Sigmoid colon (tissue), 6 donors: ENCODE measurements at regions not wholly inside any gene's neighbourhood (a gene's known extent, or its start where the extent isn't known, plus 50 kb on each side); places are given as distances from the start of the nearest gene placed in this dataset.
"Not testable (repeated sequence)": the region's sequence is repeated elsewhere in the genome, so short reads cannot be mapped to it uniquely, and the experiment has no call there.

Experiments
- DNase-seq: peaks from one replicate; pipeline ENCODE4 v3.0.0-alpha.2; 2019
- H3K27ac ChIP-seq, 4 donors: fragments of 200-600 bp; sonication (generic); one replicate each; pipeline ENCODE4 v1.5.1; 2016 to 2019; ENCODE audit warnings: mild to moderate bottlenecking in 1 of 4
- H3K27me3 ChIP-seq, 3 donors: fragments of 200-600 bp; sonication (generic); one replicate each; pipeline ENCODE4 v1.5.1; 2019; ENCODE audit warnings: mild to moderate bottlenecking in 1 of 3
- H3K36me3 ChIP-seq, 4 donors: fragments of 200-600 bp; sonication (generic); one replicate each; pipeline ENCODE4 v1.5.1; 2016 to 2019
- H3K4me1 ChIP-seq, 4 donors: fragments of 200-600 bp; sonication (generic); one replicate each; pipeline ENCODE4 v1.5.1; 2017 to 2019
- H3K4me3 ChIP-seq, 4 donors: fragments of 200-600 bp; sonication (generic); one replicate each; pipeline ENCODE4 v1.5.1; 2017 to 2019; ENCODE audit warnings: mild to moderate bottlenecking in 2 of 4, moderate library complexity in 1 of 4
- H3K9me3 ChIP-seq, 4 donors: fragments of 200-600 bp in 3 of 4; sonication (generic) in 3 of 4; one replicate each; pipeline versions ENCODE4 v1.5.1 to v1.6.1; 2013 to 2019
- EP300 ChIP-seq, 4 donors: sonication (generic); formaldehyde crosslinking; IDR thresholded peaks; one replicate each; pipeline ENCODE4 v1.6.1; 2017; ENCODE audit warnings: antibody characterized with exemption in 4 of 4
- POLR2A ChIP-seq, 2 donors: fragments of 450-650 bp; IDR thresholded peaks; one replicate each; pipeline ENCODE4 v1.6.1; 2016; ENCODE audit warnings: antibody characterized with exemption in 2 of 2, mild to moderate bottlenecking in 2 of 2, moderate library complexity in 2 of 2
- POLR2AphosphoS5 ChIP-seq, 4 donors: sonication (generic); formaldehyde crosslinking; IDR thresholded peaks; one replicate each; pipeline ENCODE4 v1.6.1; 2017; ENCODE audit warnings: antibody characterized with exemption in 4 of 4
- WGBS, 2 donors: extraction: QIAGEN DNeasy Blood & Tissue Kit; methylation state at CpG; one replicate each; pipeline ENCODE4 v1.1.7; 2013; 5-methylcytosine and 5-hydroxymethylcytosine counted together
- intact Hi-C: fragments of 100-400 bp; cut with DNase I; formaldehyde crosslinking; loops from one replicate; pipeline ENCODE4 v1.15.1; 2023
- TF ChIP-seq, protein P1 (sequence below), 4 experiments: fragments of 450-650 bp in 3 of 4; fragments of 200-600 bp in 1 of 4; IDR thresholded peaks; one replicate each; pipeline ENCODE4 v1.5.1; 2016 to 2019; ENCODE audit warnings: antibody characterized with exemption in 4 of 4, mild to moderate bottlenecking in 3 of 4, moderate library complexity in 2 of 4
- donor health status: healthy with polysubstance abuse.
- donor health status: healthy.

DNA sequence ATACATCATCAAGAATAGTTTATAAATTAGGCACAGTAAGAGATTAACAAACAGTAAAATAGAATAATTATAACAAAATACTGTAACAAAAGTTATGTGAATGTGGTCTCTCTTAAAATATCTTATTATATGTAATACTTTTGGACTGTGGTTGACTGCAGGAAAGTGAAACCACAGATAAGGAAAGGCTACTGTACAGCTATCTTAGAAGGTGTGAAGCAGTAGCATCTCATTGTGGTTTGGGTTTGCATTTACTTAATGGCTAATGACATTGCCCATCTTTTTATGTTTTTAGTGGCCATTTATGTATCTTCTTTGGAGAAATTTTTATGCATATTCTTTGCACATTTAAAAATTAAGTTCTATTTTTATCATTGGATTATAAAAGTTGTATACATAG lies 296.4 kb upstream of the MAGI2 start:
- TF ChIP-seq EP300 (IDR thresholded peaks at IDR 0.05) (no peak), POLR2AphosphoS5 (IDR thresholded peaks at IDR 0.05) (no peak), POLR2A (IDR thresholded peaks at IDR 0.05) (no peak)
- TF ChIP-seq, protein P1, sequence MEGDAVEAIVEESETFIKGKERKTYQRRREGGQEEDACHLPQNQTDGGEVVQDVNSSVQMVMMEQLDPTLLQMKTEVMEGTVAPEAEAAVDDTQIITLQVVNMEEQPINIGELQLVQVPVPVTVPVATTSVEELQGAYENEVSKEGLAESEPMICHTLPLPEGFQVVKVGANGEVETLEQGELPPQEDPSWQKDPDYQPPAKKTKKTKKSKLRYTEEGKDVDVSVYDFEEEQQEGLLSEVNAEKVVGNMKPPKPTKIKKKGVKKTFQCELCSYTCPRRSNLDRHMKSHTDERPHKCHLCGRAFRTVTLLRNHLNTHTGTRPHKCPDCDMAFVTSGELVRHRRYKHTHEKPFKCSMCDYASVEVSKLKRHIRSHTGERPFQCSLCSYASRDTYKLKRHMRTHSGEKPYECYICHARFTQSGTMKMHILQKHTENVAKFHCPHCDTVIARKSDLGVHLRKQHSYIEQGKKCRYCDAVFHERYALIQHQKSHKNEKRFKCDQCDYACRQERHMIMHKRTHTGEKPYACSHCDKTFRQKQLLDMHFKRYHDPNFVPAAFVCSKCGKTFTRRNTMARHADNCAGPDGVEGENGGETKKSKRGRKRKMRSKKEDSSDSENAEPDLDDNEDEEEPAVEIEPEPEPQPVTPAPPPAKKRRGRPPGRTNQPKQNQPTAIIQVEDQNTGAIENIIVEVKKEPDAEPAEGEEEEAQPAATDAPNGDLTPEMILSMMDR (IDR thresholded peaks at IDR 0.05), result no peak
- no peaks in the 10 kb centered on the region for H3K4me1 ChIP-seq
- no peaks in the 10 kb centered on the region for H3K27me3 ChIP-seq
- no peak overlapping the region for H3K27ac ChIP-seq
- no peak for DNase-seq
- H3K36me3 ChIP-seq, result no peaks in the 10 kb centered on the region
- H3K4me3 ChIP-seq, result no peak overlapping the region
- no peaks in the 10 kb centered on the region for H3K9me3 ChIP-seq
- intact Hi-C loops, result no loop called here

- DNase-seq, result no peak
- 51 to 57% methylated on average over 3 of the region's 3 CpGs for WGBS, 2 donors
- Histone ChIP-seq H3K4me1 (no peaks in the 10 kb centered on the region), H3K4me3 (no peak overlapping the region), H3K36me3 (no peaks in the 10 kb centered on the region), H3K9me3 (no peaks in the 10 kb centered on the region), H3K27ac (no peak overlapping the region), H3K27me3 (no peaks in the 10 kb centered on the region)
- TF ChIP-seq, protein P1 (IDR thresholded peaks at IDR 0.05), result no peak
- no peak for TF ChIP-seq POLR2AphosphoS5 (IDR thresholded peaks at IDR 0.05)
- no peak for TF ChIP-seq EP300 (IDR thresholded peaks at IDR 0.05)
- no peak for TF ChIP-seq POLR2A (IDR thresholded peaks at IDR 0.05)
- intact Hi-C loops, result no loop called here
Observed at GRCh38 chr7:79741684-79742083, 288.2 kb upstream of the MAGI2 start.

DNA sequence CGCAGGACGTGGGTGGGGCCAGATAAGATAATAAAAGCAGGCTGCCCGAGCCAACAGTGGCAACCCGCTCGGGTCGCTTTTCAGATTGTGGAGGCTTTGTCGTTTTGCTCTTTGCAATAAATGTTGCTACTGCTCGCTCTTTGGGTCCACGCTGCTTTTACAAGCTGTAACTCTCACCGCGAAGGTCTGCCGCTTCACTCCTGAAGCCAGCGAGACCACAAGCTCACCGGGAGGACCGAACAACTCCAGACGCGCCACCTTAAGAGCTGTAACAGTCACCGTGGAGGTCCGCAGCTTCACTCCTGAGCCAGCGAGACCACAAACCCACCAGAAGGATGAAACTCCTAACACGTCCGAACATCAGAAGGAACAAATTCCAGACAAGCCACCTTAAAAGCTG lies 286.6 kb upstream of the MAGI2 start:
- intact Hi-C loops, result no loop called here
- Histone ChIP-seq H3K36me3 (no peaks in the 10 kb centered on the region), H3K9me3 (no peaks in the 10 kb centered on the region), H3K27me3 (no peaks in the 10 kb centered on the region), H3K27ac (no peak overlapping the region), H3K4me1 (no peaks in the 10 kb centered on the region), H3K4me3 (no peak overlapping the region)
- no peak for DNase-seq
- TF ChIP-seq EP300 (IDR thresholded peaks at IDR 0.05) (no peak), POLR2A (IDR thresholded peaks at IDR 0.05) (no peak), POLR2AphosphoS5 (IDR thresholded peaks at IDR 0.05) (no peak)
- TF ChIP-seq, protein P1 (IDR thresholded peaks at IDR 0.05), result no peak
- 93 to 95% methylated on average over 22 of the region's 22 CpGs for WGBS, 2 donors

GRCh38 chr7:79739036-79739709 lies 285.7 kb upstream of the MAGI2 start:
- H3K27ac ChIP-seq, H3K4me3 ChIP-seq: not testable (repeated sequence)
- 96% methylated on average over 44 of the region's 44 CpGs for WGBS, 2 donors

GRCh38 chr7:79736418-79736817 lies 283.0 kb upstream of the MAGI2 start:
- Histone ChIP-seq H3K4me1 (no peaks in the 10 kb centered on the region), H3K9me3 (peaks cover 0 to 6% (median 2%) of the 10 kb centered on the region in 4 donors), H3K27me3 (no peaks in the 10 kb centered on the region), H3K36me3 (no peaks in the 10 kb centered on the region), H3K4me3 (no peak overlapping the region), H3K27ac (no peak overlapping the region)
- WGBS, 2 donors, result 94% methylated on average over 3 of the region's 3 CpGs
- intact Hi-C loops, result no loop called here
- no peak for DNase-seq
- TF ChIP-seq, protein P1 (IDR thresholded peaks at IDR 0.05), result no peak
- no peak for TF ChIP-seq POLR2AphosphoS5 (IDR thresholded peaks at IDR 0.05)
- TF ChIP-seq POLR2A (IDR thresholded peaks at IDR 0.05), result no peak
- TF ChIP-seq EP300 (IDR thresholded peaks at IDR 0.05), result no peak

More at GRCh38 chr7:79739036-79739709, 285.7 kb upstream of the MAGI2 start:
- H3K4me1 ChIP-seq, intact Hi-C loops, H3K9me3 ChIP-seq, DNase-seq, H3K36me3 ChIP-seq, H3K27me3 ChIP-seq: not testable (repeated sequence)
